ENCODE measurements at regions not wholly inside any gene's neighbourhood (a gene's known extent, or its start where the extent isn't known, plus 50 kb on each side); places are given as distances from the start of the nearest gene placed in this dataset.

- no peak for TF ChIP-seq POLR2A (IDR thresholded peaks at IDR 0.05; ENCODE audit: borderline replicate concordance, extremely low read depth, insufficient read depth, insufficient read length)
- no peak for TF ChIP-seq CBX3 (IDR thresholded peaks at IDR 0.05; ENCODE audit: low read depth)
- TF ChIP-seq REST (IDR thresholded peaks at IDR 0.05; ENCODE audit: low read depth) = no peak
- TF ChIP-seq JUND (IDR thresholded peaks at IDR 0.05) = no peak
- TF ChIP-seq TCF7L2 (IDR thresholded peaks at IDR 0.05; ENCODE audit: borderline replicate concordance, extremely low read depth, insufficient read depth, insufficient read length) = no peak
- TF ChIP-seq, protein P1, sequence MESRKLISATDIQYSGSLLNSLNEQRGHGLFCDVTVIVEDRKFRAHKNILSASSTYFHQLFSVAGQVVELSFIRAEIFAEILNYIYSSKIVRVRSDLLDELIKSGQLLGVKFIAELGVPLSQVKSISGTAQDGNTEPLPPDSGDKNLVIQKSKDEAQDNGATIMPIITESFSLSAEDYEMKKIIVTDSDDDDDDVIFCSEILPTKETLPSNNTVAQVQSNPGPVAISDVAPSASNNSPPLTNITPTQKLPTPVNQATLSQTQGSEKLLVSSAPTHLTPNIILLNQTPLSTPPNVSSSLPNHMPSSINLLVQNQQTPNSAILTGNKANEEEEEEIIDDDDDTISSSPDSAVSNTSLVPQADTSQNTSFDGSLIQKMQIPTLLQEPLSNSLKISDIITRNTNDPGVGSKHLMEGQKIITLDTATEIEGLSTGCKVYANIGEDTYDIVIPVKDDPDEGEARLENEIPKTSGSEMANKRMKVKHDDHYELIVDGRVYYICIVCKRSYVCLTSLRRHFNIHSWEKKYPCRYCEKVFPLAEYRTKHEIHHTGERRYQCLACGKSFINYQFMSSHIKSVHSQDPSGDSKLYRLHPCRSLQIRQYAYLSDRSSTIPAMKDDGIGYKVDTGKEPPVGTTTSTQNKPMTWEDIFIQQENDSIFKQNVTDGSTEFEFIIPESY (IDR thresholded peaks at IDR 0.05; ENCODE audit: extremely low read depth, insufficient replicate concordance, low read length) = no peak
- no peak for TF ChIP-seq CEBPB (IDR thresholded peaks at IDR 0.05; ENCODE audit: low read depth)
- no peak for TF ChIP-seq EZH2phosphoT487 (IDR thresholded peaks at IDR 0.05; ENCODE audit: borderline replicate concordance)
- TF ChIP-seq SP1 (IDR thresholded peaks at IDR 0.05; ENCODE audit: low read depth) = no peak
- TF ChIP-seq ELF1 (IDR thresholded peaks at IDR 0.05; ENCODE audit: borderline replicate concordance, low read depth) = no peak
- TF ChIP-seq POLR2AphosphoS5 (IDR thresholded peaks at IDR 0.05; ENCODE audit: low read depth, low read length) = no peak
- no peak for TF ChIP-seq EGR1 (IDR thresholded peaks at IDR 0.05; ENCODE audit: low read depth)
- no peak for TF ChIP-seq MAX (IDR thresholded peaks at IDR 0.05)
- TF ChIP-seq ZNF274 (IDR thresholded peaks at IDR 0.05; ENCODE audit: low read depth, low read length) = no peak
- no peak for TF ChIP-seq EZH2 (IDR thresholded peaks at IDR 0.05)
- TF ChIP-seq YY1 (IDR thresholded peaks at IDR 0.05; ENCODE audit: extremely low read depth, insufficient replicate concordance, low read depth, low read length) = no peak
- no peak for TF ChIP-seq SIN3A (IDR thresholded peaks at IDR 0.05; ENCODE audit: low read depth)
- ATAC-seq = no peak
- Histone ChIP-seq H3K4me1 (ENCODE audit: control insufficient read depth in 1 of 2, insufficient read depth in 2 of 2, low read length in 2 of 2) (no peaks in the 10 kb centered on the region), H3K9ac (ENCODE audit: low read length) (no peak overlapping the region), H3K9me3 (ENCODE audit: control insufficient read depth in 1 of 2, insufficient read depth in 1 of 2, low read depth in 1 of 2, low read length in 2 of 2) (no peaks in the 10 kb centered on the region), H3K27ac (ENCODE audit: low read depth, low read length) (no peak overlapping the region), H4K20me1 (ENCODE audit: insufficient read depth) (no peaks in the 10 kb centered on the region), H3K36me3 (ENCODE audit: control insufficient read depth in 1 of 2, insufficient read depth in 2 of 2, low read length in 2 of 2) (no peaks in the 10 kb centered on the region), H3K4me3 (replicated peaks in 1 of 2; ENCODE audit: low read depth in 1 of 2, low read length in 2 of 2) (no peak overlapping the region), H3K79me2 (ENCODE audit: insufficient read depth, low read length) (no peaks in the 10 kb centered on the region), H2AFZ (ENCODE audit: low read depth, low read length, poor library complexity, severe bottlenecking) (no peak overlapping the region), H3K27me3 (ENCODE audit: insufficient read depth, low read length) (peaks cover 70% of the 10 kb centered on the region), H3K4me2 (ENCODE audit: low read length) (no peak overlapping the region), H3K9me2 (ENCODE audit: insufficient read depth) (no peaks in the 10 kb centered on the region)
- intact Hi-C loops (cut with micrococcal nuclease) = no loop called here
- DNase-seq (ENCODE audit: low read depth, low spot score) = no peak
- RAD21 ChIA-PET (ENCODE audit: low non-redundant PET in 1 of 2, low total read pairs in 2 of 2, uncharacterized antibody in 2 of 2, unreplicated experiment in 2 of 2) = no interaction called here
- POLR2A ChIA-PET = no interaction called here
- no TSS peak for BruUV-seq (replicated peaks)
- CTCF ChIA-PET = no interaction called here
Measured at GRCh38 chr11:134470238-134470637, 58.2 kb upstream of the B3GAT1 start.

Measured in HCT116 (cell line).